ENCODE measurements at regions not wholly inside any gene's neighbourhood (a gene's known extent, or its start where the extent isn't known, plus 50 kb on each side); places are given as distances from the start of the nearest gene placed in this dataset.

- no peak overlapping the region for H3K4me3 Mint-ChIP-seq
- no peak for TF ChIP-seq CTCF (IDR thresholded peaks at IDR 0.05)
- H3K4me1 Mint-ChIP-seq (ENCODE audit: low read depth) = no peaks in the 10 kb centered on the region
- ATAC-seq (no peak), DNase-seq (no peak)
- intact Hi-C loops (cut with micrococcal nuclease) = no loop called here
- H3K27ac Mint-ChIP-seq = no peak overlapping the region
- CTCF ChIA-PET = no interaction called here
- H3K36me3 Mint-ChIP-seq (ENCODE audit: low read depth) = no peaks in the 10 kb centered on the region
- peaks cover 8% of the 10 kb centered on the region for H3K9me3 Mint-ChIP-seq
- no peaks in the 10 kb centered on the region for H3K27me3 Mint-ChIP-seq
- POLR2A ChIA-PET = no interaction called here
These were observed 440.0 kb downstream of the SLC16A7 start for GRCh38 chr12:60035835-60036234.

- no peak overlapping the region for H3K27ac Mint-ChIP-seq
- H3K27me3 Mint-ChIP-seq = no peaks in the 10 kb centered on the region
- no peak overlapping the region for H3K4me3 Mint-ChIP-seq
- no peaks in the 10 kb centered on the region for H3K4me1 Mint-ChIP-seq (ENCODE audit: low read depth)
- TF ChIP-seq CTCF (IDR thresholded peaks at IDR 0.05) = no peak
- H3K9me3 Mint-ChIP-seq = peaks cover 3% of the 10 kb centered on the region
- ATAC-seq (no peak), DNase-seq (no peak)
- no peaks in the 10 kb centered on the region for H3K36me3 Mint-ChIP-seq (ENCODE audit: low read depth)
- intact Hi-C loops (cut with micrococcal nuclease) = no loop called here
- ChIA-PET POLR2A (no interaction called here), CTCF (no interaction called here)
These were observed 447.0 kb downstream of the SLC16A7 start for GRCh38 chr12:60042835-60043234.

GRCh38 chr12:60043236-60043635, 447.4 kb downstream of the SLC16A7 start:
- H3K4me1 Mint-ChIP-seq (ENCODE audit: low read depth) = no peaks in the 10 kb centered on the region
- no peak for ATAC-seq
- H3K36me3 Mint-ChIP-seq (ENCODE audit: low read depth) = no peaks in the 10 kb centered on the region
- no peak for DNase-seq
- intact Hi-C loops (cut with micrococcal nuclease) = no loop called here
- ChIA-PET POLR2A (no interaction called here), CTCF (no interaction called here)
- TF ChIP-seq CTCF (IDR thresholded peaks at IDR 0.05) = no peak
- H3K4me3 Mint-ChIP-seq = no peak overlapping the region
- H3K27ac Mint-ChIP-seq = no peak overlapping the region
- no peaks in the 10 kb centered on the region for H3K27me3 Mint-ChIP-seq
- peaks cover 3% of the 10 kb centered on the region for H3K9me3 Mint-ChIP-seq

- no peaks in the 10 kb centered on the region for H3K36me3 Mint-ChIP-seq (ENCODE audit: low read depth)
- no peak for TF ChIP-seq CTCF (IDR thresholded peaks at IDR 0.05)
- no peak for ATAC-seq
- H3K27me3 Mint-ChIP-seq = no peaks in the 10 kb centered on the region
- POLR2A ChIA-PET = no interaction called here
- H3K9me3 Mint-ChIP-seq = no peaks in the 10 kb centered on the region
- no peak overlapping the region for H3K4me3 Mint-ChIP-seq
- intact Hi-C loops (cut with micrococcal nuclease) = no loop called here
- no peak overlapping the region for H3K27ac Mint-ChIP-seq
- CTCF ChIA-PET = no interaction called here
- no peak for DNase-seq
- no peaks in the 10 kb centered on the region for H3K4me1 Mint-ChIP-seq (ENCODE audit: low read depth)
These were observed 456.7 kb downstream of the SLC16A7 start for GRCh38 chr12:60052483-60052882.

GRCh38 chr12:60059180-60059579, 463.4 kb downstream of the SLC16A7 start:
- Mint-ChIP-seq H3K4me1 (ENCODE audit: low read depth) (no peaks in the 10 kb centered on the region), H3K36me3 (ENCODE audit: low read depth) (no peaks in the 10 kb centered on the region), H3K9me3 (no peaks in the 10 kb centered on the region), H3K27ac (no peak overlapping the region), H3K27me3 (no peaks in the 10 kb centered on the region), H3K4me3 (no peak overlapping the region)
- ChIA-PET POLR2A (no interaction called here), CTCF (no interaction called here)
- ATAC-seq (no peak), DNase-seq (no peak)
- intact Hi-C loops (cut with micrococcal nuclease) = no loop called here
- TF ChIP-seq CTCF (IDR thresholded peaks at IDR 0.05) = no peak
